ENCODE measurements at regions not wholly inside any gene's neighbourhood (a gene's known extent, or its start where the extent isn't known, plus 50 kb on each side); places are given as distances from the start of the nearest gene placed in this dataset.
"Not testable (repeated sequence)": the region's sequence is repeated elsewhere in the genome, so short reads cannot be mapped to it uniquely, and the experiment has no call there.

DNA sequence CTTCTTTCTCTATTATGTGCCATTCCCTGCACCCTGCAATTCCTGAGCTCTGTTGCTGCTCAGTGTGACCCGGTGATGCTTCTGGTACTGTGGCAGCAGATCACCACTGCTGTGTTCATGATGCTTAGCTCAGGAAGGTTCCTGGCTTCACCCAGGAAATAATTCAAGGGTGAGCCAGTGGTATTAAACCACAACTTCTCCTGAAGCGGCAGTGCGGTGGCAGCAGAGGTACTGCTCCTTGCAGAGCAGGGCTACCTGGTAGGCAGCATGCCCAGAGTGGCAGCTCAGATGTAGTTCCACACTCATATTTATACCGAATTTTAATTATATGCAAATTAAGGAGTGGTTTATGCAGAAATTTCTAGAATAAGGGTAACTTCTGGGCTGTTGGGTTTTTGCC is 213.8 kb upstream of the ZNF608 start:
- Histone ChIP-seq H3K9me3 (no peaks in the 10 kb centered on the region), H3K4me1 (peaks cover 8% of the 10 kb centered on the region), H3K36me3 (no peaks in the 10 kb centered on the region), H3K4me3 (ENCODE audit: low read depth, low read length) (no peak overlapping the region), H3K27me3 (no peaks in the 10 kb centered on the region)
- TF ChIP-seq, protein P1, sequence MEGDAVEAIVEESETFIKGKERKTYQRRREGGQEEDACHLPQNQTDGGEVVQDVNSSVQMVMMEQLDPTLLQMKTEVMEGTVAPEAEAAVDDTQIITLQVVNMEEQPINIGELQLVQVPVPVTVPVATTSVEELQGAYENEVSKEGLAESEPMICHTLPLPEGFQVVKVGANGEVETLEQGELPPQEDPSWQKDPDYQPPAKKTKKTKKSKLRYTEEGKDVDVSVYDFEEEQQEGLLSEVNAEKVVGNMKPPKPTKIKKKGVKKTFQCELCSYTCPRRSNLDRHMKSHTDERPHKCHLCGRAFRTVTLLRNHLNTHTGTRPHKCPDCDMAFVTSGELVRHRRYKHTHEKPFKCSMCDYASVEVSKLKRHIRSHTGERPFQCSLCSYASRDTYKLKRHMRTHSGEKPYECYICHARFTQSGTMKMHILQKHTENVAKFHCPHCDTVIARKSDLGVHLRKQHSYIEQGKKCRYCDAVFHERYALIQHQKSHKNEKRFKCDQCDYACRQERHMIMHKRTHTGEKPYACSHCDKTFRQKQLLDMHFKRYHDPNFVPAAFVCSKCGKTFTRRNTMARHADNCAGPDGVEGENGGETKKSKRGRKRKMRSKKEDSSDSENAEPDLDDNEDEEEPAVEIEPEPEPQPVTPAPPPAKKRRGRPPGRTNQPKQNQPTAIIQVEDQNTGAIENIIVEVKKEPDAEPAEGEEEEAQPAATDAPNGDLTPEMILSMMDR (IDR thresholded peaks at IDR 0.05; ENCODE audit: low read depth, low read length): no peak
- no peak for DNase-seq

DNA sequence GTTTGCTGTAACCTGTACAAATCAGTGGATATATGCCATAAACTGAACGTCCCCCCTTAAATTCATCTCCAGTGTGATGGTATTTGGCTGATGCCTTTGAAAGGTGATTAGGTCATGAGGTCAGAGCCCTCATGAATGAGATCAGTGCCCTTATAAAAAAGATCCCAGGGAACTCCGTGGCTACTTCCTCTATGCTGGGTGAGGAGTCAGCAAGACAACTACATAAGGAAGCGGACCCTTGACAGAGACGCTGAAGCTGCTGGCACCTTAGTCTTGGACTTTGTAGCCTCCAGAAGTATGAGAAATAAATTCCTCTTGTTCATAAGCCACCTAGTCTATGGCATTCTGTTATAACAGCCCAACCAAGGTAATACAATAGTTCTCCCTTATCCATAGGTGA is 215.1 kb upstream of the ZNF608 start:
- Histone ChIP-seq H3K27me3 (no peaks in the 10 kb centered on the region), H3K9me3 (no peaks in the 10 kb centered on the region), H3K36me3 (no peaks in the 10 kb centered on the region), H3K4me1 (peaks cover 8% of the 10 kb centered on the region), H3K4me3 (ENCODE audit: low read depth, low read length) (no peak overlapping the region)
- no peak for DNase-seq
- TF ChIP-seq, protein P1 (IDR thresholded peaks at IDR 0.05; ENCODE audit: low read depth, low read length): no peak

DNA sequence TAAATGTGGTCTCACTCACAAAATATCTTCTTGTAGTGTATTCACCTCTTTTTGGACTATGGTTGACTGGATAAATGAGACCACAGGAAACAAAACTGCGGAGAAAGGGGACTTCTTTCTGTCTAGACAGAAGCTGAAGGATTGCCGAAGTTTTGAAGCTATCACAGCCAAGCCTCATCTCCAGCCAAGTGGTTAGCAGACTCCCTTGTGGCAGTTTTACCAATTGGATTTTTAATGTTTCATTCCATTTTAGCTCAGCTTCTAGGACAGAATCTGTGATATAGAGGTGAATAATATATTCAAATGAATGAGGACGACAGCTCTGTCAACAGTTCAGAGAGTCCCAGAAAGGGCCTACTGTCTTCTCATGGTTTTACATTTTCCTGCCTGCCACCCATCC is 215.7 kb upstream of the ZNF608 start:
- Histone ChIP-seq H3K36me3 (no peaks in the 10 kb centered on the region), H3K4me3 (ENCODE audit: low read depth, low read length) (no peak overlapping the region), H3K9me3 (no peaks in the 10 kb centered on the region), H3K4me1 (peaks cover 8% of the 10 kb centered on the region), H3K27me3 (no peaks in the 10 kb centered on the region)
- no peak for DNase-seq
- TF ChIP-seq, protein P1 (IDR thresholded peaks at IDR 0.05; ENCODE audit: low read depth, low read length): no peak

DNA sequence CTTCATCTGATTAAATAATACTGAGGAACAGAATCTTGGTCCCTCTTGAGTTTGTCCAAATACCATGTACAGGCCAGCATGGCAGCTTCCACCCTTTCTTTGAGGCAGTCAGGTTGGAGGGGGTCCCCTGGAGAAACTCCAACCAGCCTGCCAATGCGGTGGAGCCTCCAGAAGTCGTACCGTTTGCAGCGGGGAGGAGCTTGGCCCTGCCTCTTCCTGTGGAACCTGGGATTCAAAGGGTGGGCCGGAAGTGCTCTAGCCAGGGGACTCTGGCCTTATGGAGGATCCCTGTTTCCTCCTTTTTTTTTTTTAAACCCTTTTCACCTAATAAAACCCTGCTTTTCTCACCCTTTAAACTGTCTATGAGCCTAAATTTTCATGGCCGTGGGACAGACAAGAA is 216.3 kb upstream of the ZNF608 start:
- no peak overlapping the region for H3K4me3 ChIP-seq (ENCODE audit: low read depth, low read length)
- no peaks in the 10 kb centered on the region for H3K36me3 ChIP-seq
- DNase-seq: no peak
- TF ChIP-seq, protein P1 (IDR thresholded peaks at IDR 0.05; ENCODE audit: low read depth, low read length): no peak
- H3K27me3 ChIP-seq: no peaks in the 10 kb centered on the region
- peaks cover 8% of the 10 kb centered on the region for H3K4me1 ChIP-seq
- no peaks in the 10 kb centered on the region for H3K9me3 ChIP-seq

DNA sequence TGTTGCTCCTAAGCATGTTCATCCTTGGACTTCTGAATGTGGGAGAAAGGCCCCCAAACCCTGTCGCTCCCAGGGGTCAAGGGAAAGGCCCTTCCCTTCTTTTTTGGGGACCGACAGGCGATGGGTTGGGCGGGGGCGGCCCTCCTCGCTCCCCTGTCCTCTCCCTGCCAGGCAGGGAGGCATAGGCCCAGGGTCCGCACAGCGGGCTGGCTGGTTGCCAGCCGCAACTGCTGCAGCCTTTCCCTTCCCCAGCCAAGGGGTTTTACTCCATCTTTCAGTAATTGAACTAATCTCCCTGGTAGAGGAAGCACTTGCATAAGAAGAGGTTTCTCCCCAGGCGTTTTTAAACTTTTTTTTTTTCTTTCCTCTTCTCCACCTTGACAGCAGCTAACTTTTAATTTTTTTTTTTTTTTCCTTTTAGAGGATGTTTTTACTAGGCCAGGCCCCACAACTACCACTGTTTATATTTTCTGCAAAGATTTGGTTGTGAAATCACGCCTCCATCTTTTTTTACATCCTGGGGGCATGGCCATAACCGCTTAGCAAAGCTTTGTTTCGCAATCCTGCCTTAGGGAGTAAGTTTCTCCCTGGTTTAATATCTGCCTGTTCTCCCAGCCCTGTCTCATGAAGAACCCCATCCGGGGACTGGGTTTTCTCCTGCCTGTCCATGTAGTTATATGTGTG is 216.9 kb upstream of the ZNF608 start:
- Histone ChIP-seq H3K4me3 (ENCODE audit: low read depth, low read length) (no peak overlapping the region), H3K27me3 (no peaks in the 10 kb centered on the region), H3K9me3 (no peaks in the 10 kb centered on the region), H3K4me1 (peaks cover 8% of the 10 kb centered on the region), H3K36me3 (no peaks in the 10 kb centered on the region)
- TF ChIP-seq, protein P1 (IDR thresholded peaks at IDR 0.05; ENCODE audit: low read depth, low read length): no peak
- DNase-seq: peak; percentile 51

DNA sequence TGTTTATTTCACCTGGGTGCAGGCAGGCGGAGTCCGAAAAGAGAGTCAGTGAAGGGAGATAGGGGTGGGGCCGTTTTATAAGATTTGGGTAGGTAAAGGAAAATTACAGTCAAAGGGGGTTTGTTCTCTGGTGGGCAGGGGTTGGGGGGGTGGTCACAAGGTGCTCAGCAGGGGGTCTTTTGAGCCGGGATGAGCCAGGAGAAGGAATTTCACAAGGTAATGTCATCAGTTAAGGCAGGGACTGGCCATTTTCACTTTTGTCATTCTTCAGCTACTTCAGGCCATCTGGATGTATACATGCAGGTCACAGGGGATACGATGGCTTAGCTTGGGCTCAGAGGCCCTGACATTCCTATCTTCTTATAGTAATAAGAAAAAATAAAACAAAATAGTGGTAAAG is 220.3 kb upstream of the ZNF608 start:
- H3K4me3 ChIP-seq (ENCODE audit: low read depth, low read length); H3K9me3 ChIP-seq; DNase-seq; H3K27me3 ChIP-seq; H3K36me3 ChIP-seq; H3K4me1 ChIP-seq: not testable (repeated sequence)

DNA sequence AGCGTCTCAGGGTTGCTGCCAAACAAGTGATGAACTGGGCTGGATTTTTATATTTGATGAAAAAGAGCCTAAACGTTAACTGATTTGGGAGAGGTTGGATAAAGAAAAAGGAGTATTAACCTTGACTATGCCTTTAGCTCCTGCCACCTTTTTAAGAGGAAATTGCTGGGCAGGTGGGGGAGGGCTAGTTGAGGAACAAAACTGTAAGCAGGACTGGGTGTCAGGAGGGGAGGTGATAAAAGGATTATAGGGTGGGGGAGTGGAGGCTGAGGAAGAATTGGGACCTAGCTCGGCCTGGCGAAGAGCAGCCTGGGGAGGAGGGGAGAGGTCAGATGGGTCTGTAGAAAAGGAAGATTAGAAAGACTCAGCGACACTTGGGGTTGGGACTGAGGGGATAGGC is 223.9 kb upstream of the ZNF608 start:
- H3K4me3 ChIP-seq (ENCODE audit: low read depth, low read length); H3K36me3 ChIP-seq; H3K9me3 ChIP-seq; H3K4me1 ChIP-seq; DNase-seq; H3K27me3 ChIP-seq: not testable (repeated sequence)
